GM19372 (cell line): ENCODE measurements at regions not wholly inside any gene's neighbourhood (a gene's known extent, or its start where the extent isn't known, plus 50 kb on each side); places are given as distances from the start of the nearest gene placed in this dataset.
"Not testable (repeated sequence)": the region's sequence is repeated elsewhere in the genome, so short reads cannot be mapped to it uniquely, and the experiment has no call there.

Source experiments
- ATAC-seq: cut with Tn5 transposase; IDR thresholded peaks from one replicate; pipeline ENCODE4 v1.9.1; 2021; ENCODE audit warnings: mild to moderate bottlenecking, low read depth, moderate library complexity; ENCODE audit not compliant: unreplicated experiment

GRCh38 chr13:84730376-84730775, 848.1 kb upstream of the SLITRK1 start:
- ATAC-seq = no peak

GRCh38 chr13:84705982-84706710, 823.9 kb upstream of the SLITRK1 start:
- ATAC-seq = no peak

GRCh38 chr13:84702174-84702573, 819.9 kb upstream of the SLITRK1 start:
- no peak for ATAC-seq

DNA sequence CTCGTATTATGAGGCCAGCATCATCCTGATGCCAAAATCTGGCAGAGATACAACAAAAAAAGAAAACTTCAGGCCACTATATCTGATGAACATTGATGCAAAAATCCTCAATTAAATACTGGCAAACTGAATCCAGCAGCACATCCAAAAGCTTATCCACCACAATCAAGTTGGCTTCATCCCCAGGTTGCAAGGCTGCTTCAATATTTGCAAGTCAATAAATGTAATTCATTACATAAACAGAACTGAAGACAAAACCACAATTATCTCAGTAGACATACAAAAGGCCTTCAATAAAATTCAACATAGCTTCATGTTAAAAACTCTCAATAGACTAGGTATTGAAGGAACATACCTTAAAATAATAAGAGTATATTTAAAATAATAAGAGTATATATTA, 815.3 kb upstream of the SLITRK1 start:
- ATAC-seq = not testable (repeated sequence)

GRCh38 chr13:84686973-84687372, 804.7 kb upstream of the SLITRK1 start:
- ATAC-seq = no peak

GRCh38 chr13:84686458-84686857, 804.2 kb upstream of the SLITRK1 start:
- ATAC-seq = no peak

DNA sequence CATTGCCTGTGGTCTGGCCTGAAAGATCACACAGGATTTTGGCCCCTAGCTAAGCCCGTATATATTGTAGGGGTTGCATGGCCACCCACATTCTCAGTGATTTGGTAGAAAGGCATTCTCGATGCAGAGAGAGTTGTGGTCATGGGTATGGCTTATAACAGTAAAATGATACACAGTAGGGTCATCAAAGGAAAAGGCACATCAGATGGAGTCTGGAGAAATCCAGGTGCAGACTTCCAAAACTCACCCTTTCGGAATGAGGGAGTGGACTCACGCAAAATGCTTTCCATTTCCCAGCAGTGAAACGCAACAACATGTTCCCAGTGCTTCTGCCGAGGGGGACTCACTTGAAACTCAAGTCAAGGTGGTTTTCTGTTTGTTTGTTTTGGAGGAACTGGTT, 802.5 kb upstream of the SLITRK1 start:
- ATAC-seq = no peak

DNA sequence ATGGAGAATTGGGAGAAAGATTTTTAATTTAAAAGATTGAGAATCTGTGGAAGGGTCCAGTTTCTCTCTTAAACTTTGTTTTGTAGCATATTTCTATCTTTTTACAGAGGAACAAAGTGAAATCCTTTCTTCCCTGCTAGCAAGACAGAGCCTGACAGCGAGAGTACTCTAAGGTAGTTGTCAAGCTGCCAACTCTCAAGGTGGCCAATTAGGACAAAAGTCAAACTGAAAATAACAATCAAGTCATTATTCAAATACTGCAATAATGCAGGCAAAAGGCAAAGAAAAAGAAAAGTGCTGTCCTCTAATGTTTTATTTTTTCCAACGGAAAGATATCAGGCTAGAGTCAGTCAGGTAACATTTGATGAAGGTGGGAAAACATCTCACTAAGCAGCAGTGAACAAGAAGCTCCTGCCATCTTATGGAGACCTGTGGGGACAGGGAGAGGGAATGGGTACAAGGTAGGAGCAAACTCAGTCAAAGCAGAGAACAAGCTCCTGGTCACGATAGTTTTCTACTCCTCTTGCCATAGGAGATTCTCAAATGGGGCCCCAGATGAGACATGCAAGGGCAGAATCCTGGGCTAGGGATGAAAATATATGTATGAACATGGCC, 801.9 kb upstream of the SLITRK1 start:
- ATAC-seq = no peak

- ATAC-seq = no peak
These were observed 801.2 kb upstream of the SLITRK1 start for GRCh38 chr13:84683448-84683847.

GRCh38 chr13:84677836-84678235, 795.6 kb upstream of the SLITRK1 start:
- no peak for ATAC-seq

GRCh38 chr13:84672616-84673015, 790.3 kb upstream of the SLITRK1 start:
- ATAC-seq = no peak

GRCh38 chr13:84670245-84670644, 788.0 kb upstream of the SLITRK1 start:
- no peak for ATAC-seq

GRCh38 chr13:84668637-84669036, 786.4 kb upstream of the SLITRK1 start:
- no peak for ATAC-seq

DNA sequence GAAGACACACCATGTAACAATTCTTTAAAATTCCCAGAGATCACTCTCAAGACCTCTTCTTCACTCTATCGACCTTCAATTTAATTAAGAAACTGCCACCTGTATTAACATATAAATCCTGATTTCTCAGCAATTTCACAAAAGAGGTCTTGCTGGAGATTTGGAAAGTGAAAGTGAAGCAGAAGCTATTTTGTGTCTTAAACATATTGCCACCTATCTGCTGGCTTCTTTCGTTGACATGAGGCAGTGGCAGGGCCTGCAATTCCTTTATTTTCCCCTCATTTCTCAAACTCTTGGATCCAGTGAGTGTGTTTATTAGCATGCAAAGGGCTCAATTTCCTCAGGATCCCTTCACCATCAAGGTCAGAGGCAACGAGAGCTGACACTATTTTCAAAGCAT, 780.2 kb upstream of the SLITRK1 start:
- no peak for ATAC-seq

DNA sequence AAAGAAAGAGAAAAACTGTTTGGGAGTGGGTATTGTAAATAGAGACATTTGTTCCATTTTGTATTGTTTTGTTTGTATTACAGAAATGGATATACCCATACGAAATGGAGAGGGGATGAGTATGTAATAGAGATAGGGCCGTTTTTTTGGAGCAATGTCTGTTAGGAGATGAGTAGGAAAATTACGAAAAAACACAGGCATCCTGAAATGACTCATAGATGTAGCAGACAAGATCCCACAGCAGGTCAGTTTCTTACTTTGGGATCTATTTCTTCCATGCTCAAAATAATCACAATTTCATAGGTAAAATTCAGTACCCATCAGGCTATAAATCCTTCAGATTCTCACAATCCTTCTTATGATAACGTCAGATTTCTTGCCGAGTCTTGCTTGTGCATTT, 779.4 kb upstream of the SLITRK1 start:
- no peak for ATAC-seq

GRCh38 chr13:84659359-84659661, 777.0 kb upstream of the SLITRK1 start:
- no peak for ATAC-seq

DNA sequence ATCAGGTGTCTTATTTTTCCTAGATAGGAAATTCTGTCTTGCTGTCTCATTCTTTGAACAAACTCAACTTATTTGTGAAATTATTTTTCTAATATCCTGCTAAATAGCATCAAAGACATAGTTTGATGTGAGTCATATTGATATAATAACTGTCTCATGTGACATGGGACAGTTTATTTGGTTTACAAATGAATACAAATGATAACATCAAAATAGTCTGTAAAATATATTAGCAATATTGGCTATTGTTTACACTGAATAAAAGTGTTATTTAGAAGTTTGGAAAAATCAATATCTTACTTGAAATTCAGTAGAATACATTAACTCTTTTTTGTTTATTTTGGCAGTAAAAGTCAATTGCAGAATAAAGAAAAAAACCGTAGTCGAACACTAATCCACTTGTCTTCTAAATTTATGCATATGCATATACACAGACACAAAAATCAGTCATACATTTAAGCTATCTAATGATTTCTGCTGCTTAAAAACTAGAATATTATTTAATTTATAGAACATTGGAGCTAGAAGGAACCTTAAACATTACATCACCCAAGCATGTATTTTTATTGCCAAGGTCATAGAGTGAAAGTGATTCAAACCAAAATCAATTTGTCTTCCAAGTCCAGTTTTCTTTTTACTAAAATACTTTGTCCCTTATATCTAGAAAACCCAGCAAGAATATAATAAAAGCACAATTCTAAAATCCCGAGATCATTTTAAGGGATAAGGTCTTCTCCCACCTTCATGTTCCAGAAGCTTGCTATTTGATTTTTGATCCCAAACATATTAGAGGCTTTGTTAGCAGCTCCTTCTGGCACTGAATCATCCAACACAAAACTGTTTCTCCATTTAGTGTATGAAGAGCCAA, 776.5 kb upstream of the SLITRK1 start:
- ATAC-seq = no peak

GRCh38 chr13:84655677-84656076, 773.4 kb upstream of the SLITRK1 start:
- ATAC-seq = no peak

GRCh38 chr13:84654654-84655275, 772.5 kb upstream of the SLITRK1 start:
- no peak for ATAC-seq

DNA sequence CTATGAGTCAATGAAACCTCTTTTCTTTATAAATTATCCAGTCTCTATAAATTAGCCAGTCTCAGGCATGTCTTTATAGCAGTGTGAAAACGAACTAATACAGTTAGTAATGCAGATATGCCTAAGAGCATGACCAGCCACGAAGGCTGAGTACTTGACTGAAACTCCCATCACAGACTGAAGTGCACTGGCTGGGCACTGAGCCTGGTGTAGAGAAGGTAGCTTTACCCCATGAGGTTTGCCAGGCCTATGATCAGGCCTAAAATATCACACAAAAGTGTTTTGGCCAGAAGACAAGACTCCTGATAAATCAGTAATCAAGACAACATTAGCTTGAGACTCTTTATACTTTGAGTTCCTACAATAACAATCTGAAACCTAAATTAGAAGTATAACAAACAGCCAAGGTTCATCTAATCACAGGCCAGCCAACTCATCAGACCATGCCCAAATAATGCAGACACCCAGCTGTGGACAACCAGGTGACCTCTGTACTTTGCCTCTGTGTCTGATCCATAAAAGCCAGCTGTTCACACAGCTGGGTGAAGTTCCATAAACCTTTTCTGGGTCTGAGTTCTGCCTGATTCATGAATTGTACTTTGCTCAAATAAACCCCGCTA, 771.8 kb upstream of the SLITRK1 start:
- no peak for ATAC-seq

- ATAC-seq = no peak
These were observed 769.4 kb upstream of the SLITRK1 start for GRCh38 chr13:84651705-84652104.
